Mammary epithelial cell (primary cell): ENCODE measurements at regions not wholly inside any gene's neighbourhood (a gene's known extent, or its start where the extent isn't known, plus 50 kb on each side); places are given as distances from the start of the nearest gene placed in this dataset.

ENCODE experiments used
- EZH2 ChIP-seq: IDR thresholded peaks from 2 replicates; pipeline ENCODE4 v1.6.1; 2012; ENCODE audit warnings: low read length, inconsistent platforms, borderline replicate concordance
- TF ChIP-seq, protein P1 (sequence below), 2 donors: IDR thresholded peaks in 1 of 2; conservative IDR thresholded peaks in 1 of 2; 2 replicates each; pipeline ENCODE4 v1.5.1; 2011 to 2012; ENCODE audit warnings: inconsistent platforms in 2 of 2, low read length in 2 of 2, mild to moderate bottlenecking in 2 of 2, control low read depth in 1 of 2, low read depth in 1 of 2; ENCODE audit not compliant: insufficient read depth in 1 of 2; ENCODE audit errors: extremely low read depth in 1 of 2

DNA sequence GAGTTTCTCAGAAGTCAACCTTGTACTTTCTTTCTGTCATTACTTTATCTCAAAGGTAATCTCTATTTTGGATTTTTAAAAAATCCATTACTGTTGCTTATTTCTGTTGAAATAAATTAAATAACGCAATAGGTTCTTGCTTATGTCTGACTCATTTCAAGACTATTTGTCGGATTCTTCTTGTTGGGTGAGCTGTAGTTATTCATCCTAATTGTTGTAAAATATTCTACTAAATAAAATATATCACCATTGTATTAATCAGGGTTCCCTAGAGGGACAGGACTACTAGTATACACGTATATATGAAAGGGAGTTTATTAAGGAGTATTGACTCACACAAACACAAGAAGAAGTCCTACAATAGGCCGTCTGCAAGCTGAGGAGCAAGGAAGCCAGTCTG lies 403.9 kb upstream of the CYRIA start:
- TF ChIP-seq, protein P1, sequence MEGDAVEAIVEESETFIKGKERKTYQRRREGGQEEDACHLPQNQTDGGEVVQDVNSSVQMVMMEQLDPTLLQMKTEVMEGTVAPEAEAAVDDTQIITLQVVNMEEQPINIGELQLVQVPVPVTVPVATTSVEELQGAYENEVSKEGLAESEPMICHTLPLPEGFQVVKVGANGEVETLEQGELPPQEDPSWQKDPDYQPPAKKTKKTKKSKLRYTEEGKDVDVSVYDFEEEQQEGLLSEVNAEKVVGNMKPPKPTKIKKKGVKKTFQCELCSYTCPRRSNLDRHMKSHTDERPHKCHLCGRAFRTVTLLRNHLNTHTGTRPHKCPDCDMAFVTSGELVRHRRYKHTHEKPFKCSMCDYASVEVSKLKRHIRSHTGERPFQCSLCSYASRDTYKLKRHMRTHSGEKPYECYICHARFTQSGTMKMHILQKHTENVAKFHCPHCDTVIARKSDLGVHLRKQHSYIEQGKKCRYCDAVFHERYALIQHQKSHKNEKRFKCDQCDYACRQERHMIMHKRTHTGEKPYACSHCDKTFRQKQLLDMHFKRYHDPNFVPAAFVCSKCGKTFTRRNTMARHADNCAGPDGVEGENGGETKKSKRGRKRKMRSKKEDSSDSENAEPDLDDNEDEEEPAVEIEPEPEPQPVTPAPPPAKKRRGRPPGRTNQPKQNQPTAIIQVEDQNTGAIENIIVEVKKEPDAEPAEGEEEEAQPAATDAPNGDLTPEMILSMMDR (conservative IDR thresholded peaks at IDR 0.05 in 1 of 2, IDR thresholded peaks at IDR 0.05 in 1 of 2; ENCODE audit: extremely low read depth in 1 of 2, insufficient read depth in 1 of 2, low read depth in 1 of 2, low read length in 2 of 2): no peak
- TF ChIP-seq EZH2: no peak
